C4-2B (cell line): ENCODE measurements at regions not wholly inside any gene's neighbourhood (a gene's known extent, or its start where the extent isn't known, plus 50 kb on each side); places are given as distances from the start of the nearest gene placed in this dataset.

ENCODE experiments used
- CTCF ChIP-seq: fragments of 450-650 bp; conservative IDR thresholded peaks from 2 replicates; pipeline ENCODE4 v1.5.1; 2017; ENCODE audit warnings: mild to moderate bottlenecking
- ZFX ChIP-seq: fragments of 450-650 bp; IDR thresholded peaks from 2 replicates; pipeline ENCODE4 v1.6.1; 2017

GRCh38 chr5:167451076-167451475, 840.4 kb upstream of the WWC1 start:
- TF ChIP-seq CTCF: no peak
- no peak for TF ChIP-seq ZFX
